Gastroesophageal sphincter (tissue), 3 donors: ENCODE measurements at regions not wholly inside any gene's neighbourhood (a gene's known extent, or its start where the extent isn't known, plus 50 kb on each side); places are given as distances from the start of the nearest gene placed in this dataset.

Experiments
- CTCF ChIP-seq, 4 experiments: fragments of 200-600 bp in 2 of 4; fragments of 450-650 bp in 2 of 4; sonication (generic) in 1 of 4; IDR thresholded peaks; one replicate each; pipeline ENCODE4 v1.5.1; 2017 to 2019; ENCODE audit warnings: antibody characterized with exemption in 4 of 4, mild to moderate bottlenecking in 2 of 4, moderate library complexity in 2 of 4
- EP300 ChIP-seq: sonication (generic); formaldehyde crosslinking; IDR thresholded peaks from one replicate; pipeline ENCODE4 v1.6.1; 2017; ENCODE audit warnings: antibody characterized with exemption, mild to moderate bottlenecking
- POLR2A ChIP-seq, 2 donors: fragments of 450-650 bp; IDR thresholded peaks; one replicate each; pipeline ENCODE4 v1.6.1; 2017; ENCODE audit warnings: antibody characterized with exemption in 2 of 2, mild to moderate bottlenecking in 2 of 2, moderate library complexity in 1 of 2
- POLR2AphosphoS5 ChIP-seq: sonication (generic); formaldehyde crosslinking; IDR thresholded peaks from one replicate; pipeline ENCODE4 v1.6.1; 2017; ENCODE audit warnings: antibody characterized with exemption

DNA sequence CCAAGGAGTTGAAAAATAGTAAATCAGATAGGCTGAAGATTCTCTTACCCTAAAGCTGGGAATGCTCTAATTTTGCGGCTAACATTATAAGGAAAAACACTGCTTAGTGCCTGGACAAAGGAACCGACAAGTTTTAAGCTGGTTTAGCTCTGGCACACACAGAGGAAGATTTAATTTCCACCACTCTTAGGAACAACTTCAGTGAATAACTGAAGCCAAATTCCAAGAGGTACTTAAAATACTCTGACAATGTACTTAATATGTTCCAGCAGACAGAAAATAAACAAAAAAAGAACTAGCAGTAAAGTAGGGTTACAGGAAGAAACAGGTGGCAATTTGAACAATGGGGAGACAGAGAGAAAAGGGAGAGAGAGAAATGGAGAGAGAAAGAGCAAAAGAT is 340.8 kb upstream of the NDST4 start:
- TF ChIP-seq CTCF (IDR thresholded peaks at IDR 0.05): no peak
- TF ChIP-seq POLR2A (IDR thresholded peaks at IDR 0.05): no peak
- TF ChIP-seq EP300: no peak
- no peak for TF ChIP-seq POLR2AphosphoS5
